WTC11 (cell line): ENCODE measurements at regions not wholly inside any gene's neighbourhood (a gene's known extent, or its start where the extent isn't known, plus 50 kb on each side); places are given as distances from the start of the nearest gene placed in this dataset.

ENCODE experiments used
- CBFB ChIP-seq: sonication (generic); formaldehyde crosslinking; IDR thresholded peaks from 2 replicates; pipeline ENCODE4 v1.8.1; 2022; ENCODE audit warnings: mild to moderate bottlenecking, low read depth, missing genetic modification reagents
- ESRRA ChIP-seq: sonication (generic); formaldehyde crosslinking; IDR thresholded peaks from 2 replicates; pipeline ENCODE4 v1.8.1; 2022; ENCODE audit warnings: mild to moderate bottlenecking, missing genetic modification reagents, borderline replicate concordance
- ETV6 ChIP-seq: sonication (generic); formaldehyde crosslinking; IDR thresholded peaks from 2 replicates; pipeline ENCODE4 v1.8.1; 2022; ENCODE audit warnings: mild to moderate bottlenecking, missing genetic modification reagents
- FOXJ3 ChIP-seq: sonication (generic); formaldehyde crosslinking; IDR thresholded peaks from 2 replicates; pipeline ENCODE4 v1.9.0; 2021; ENCODE audit warnings: missing genetic modification reagents, mild to moderate bottlenecking, borderline replicate concordance
- NFE2L1 ChIP-seq: sonication (generic); formaldehyde crosslinking; IDR thresholded peaks from 2 replicates; pipeline ENCODE4 v1.8.1; 2023; ENCODE audit warnings: missing genetic modification reagents
- NR2C2 ChIP-seq: sonication (generic); formaldehyde crosslinking; IDR thresholded peaks from 2 replicates; pipeline ENCODE4 v1.8.0; 2022; ENCODE audit warnings: mild to moderate bottlenecking, missing genetic modification reagents
- RELA ChIP-seq: sonication (generic); formaldehyde crosslinking; IDR thresholded peaks from 2 replicates; pipeline ENCODE4 v1.8.1; 2022; ENCODE audit warnings: missing genetic modification reagents, mild to moderate bottlenecking, borderline replicate concordance
- TF ChIP-seq, protein P1 (sequence below): fragments of 200-600 bp; IDR thresholded peaks from 2 replicates; pipeline ENCODE4 v1.8.0; 2022; ENCODE audit warnings: antibody characterized with exemption
- TF ChIP-seq, protein P2 (sequence below): fragments of 250-450 bp; sonication (Bioruptor Pico); IDR thresholded peaks from 2 replicates; pipeline ENCODE4 v1.9.0; 2021; ENCODE audit warnings: mild to moderate bottlenecking
- TF ChIP-seq, protein P3 (sequence below): sonication (generic); formaldehyde crosslinking; IDR thresholded peaks from 2 replicates; pipeline ENCODE4 v1.8.0; 2023; ENCODE audit warnings: mild to moderate bottlenecking, missing genetic modification reagents
- TF ChIP-seq, protein P4 (sequence below): fragments of 250-450 bp; sonication (Bioruptor Pico); IDR thresholded peaks from 2 replicates; pipeline ENCODE4 v1.8.0; 2021; ENCODE audit warnings: mild to moderate bottlenecking

DNA sequence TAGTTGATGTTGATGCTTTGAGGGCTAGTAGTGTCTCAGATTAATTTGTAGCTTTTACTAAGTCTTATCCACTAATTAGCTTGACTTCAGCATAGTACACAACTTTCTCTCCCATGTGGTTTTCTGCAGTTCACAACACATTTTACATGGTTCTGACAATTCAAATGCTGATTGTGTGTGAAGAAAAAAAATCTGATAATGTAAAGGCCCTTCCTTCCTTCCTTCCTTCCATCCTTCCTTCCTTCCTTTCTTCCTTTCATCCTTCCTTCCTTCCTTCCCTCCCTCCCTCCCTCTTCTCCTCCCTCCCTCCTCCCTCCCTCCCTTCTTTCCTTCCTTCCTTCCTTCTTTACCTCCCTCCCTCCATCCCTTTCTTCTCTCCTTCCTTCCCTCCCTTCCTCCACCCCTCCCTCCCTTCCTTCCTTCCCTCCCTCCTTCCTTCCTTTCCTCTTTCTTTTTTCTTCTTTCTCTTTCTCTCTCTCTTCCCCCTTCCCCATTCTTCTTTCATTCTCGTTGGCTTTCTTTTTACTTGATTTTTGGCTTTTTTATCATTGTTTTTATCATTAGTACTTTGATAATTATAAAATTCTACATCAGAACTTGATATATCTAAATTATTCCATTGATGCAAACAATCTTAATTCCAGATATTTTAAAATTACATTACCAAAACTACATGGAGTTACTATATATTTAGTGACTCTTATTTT, 1415.6 kb downstream of the LRFN5 start:
- TF ChIP-seq, protein P1, sequence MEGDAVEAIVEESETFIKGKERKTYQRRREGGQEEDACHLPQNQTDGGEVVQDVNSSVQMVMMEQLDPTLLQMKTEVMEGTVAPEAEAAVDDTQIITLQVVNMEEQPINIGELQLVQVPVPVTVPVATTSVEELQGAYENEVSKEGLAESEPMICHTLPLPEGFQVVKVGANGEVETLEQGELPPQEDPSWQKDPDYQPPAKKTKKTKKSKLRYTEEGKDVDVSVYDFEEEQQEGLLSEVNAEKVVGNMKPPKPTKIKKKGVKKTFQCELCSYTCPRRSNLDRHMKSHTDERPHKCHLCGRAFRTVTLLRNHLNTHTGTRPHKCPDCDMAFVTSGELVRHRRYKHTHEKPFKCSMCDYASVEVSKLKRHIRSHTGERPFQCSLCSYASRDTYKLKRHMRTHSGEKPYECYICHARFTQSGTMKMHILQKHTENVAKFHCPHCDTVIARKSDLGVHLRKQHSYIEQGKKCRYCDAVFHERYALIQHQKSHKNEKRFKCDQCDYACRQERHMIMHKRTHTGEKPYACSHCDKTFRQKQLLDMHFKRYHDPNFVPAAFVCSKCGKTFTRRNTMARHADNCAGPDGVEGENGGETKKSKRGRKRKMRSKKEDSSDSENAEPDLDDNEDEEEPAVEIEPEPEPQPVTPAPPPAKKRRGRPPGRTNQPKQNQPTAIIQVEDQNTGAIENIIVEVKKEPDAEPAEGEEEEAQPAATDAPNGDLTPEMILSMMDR: no peak
- TF ChIP-seq ETV6 (CRISPR knock-in tag) (no peak), RELA (CRISPR knock-in tag) (no peak), NR2C2 (CRISPR knock-in tag) (no peak), NFE2L1 (CRISPR knock-in tag) (no peak), FOXJ3 (CRISPR knock-in tag) (no peak), ESRRA (CRISPR knock-in tag) (no peak), CBFB (CRISPR knock-in tag) (no peak)
- TF ChIP-seq, protein P2, sequence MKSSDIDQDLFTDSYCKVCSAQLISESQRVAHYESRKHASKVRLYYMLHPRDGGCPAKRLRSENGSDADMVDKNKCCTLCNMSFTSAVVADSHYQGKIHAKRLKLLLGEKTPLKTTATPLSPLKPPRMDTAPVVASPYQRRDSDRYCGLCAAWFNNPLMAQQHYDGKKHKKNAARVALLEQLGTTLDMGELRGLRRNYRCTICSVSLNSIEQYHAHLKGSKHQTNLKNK (CRISPR knock-in tag): no peak
- TF ChIP-seq, protein P3, sequence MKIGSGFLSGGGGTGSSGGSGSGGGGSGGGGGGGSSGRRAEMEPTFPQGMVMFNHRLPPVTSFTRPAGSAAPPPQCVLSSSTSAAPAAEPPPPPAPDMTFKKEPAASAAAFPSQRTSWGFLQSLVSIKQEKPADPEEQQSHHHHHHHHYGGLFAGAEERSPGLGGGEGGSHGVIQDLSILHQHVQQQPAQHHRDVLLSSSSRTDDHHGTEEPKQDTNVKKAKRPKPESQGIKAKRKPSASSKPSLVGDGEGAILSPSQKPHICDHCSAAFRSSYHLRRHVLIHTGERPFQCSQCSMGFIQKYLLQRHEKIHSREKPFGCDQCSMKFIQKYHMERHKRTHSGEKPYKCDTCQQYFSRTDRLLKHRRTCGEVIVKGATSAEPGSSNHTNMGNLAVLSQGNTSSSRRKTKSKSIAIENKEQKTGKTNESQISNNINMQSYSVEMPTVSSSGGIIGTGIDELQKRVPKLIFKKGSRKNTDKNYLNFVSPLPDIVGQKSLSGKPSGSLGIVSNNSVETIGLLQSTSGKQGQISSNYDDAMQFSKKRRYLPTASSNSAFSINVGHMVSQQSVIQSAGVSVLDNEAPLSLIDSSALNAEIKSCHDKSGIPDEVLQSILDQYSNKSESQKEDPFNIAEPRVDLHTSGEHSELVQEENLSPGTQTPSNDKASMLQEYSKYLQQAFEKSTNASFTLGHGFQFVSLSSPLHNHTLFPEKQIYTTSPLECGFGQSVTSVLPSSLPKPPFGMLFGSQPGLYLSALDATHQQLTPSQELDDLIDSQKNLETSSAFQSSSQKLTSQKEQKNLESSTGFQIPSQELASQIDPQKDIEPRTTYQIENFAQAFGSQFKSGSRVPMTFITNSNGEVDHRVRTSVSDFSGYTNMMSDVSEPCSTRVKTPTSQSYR (CRISPR knock-in tag): no peak
- TF ChIP-seq, protein P4, sequence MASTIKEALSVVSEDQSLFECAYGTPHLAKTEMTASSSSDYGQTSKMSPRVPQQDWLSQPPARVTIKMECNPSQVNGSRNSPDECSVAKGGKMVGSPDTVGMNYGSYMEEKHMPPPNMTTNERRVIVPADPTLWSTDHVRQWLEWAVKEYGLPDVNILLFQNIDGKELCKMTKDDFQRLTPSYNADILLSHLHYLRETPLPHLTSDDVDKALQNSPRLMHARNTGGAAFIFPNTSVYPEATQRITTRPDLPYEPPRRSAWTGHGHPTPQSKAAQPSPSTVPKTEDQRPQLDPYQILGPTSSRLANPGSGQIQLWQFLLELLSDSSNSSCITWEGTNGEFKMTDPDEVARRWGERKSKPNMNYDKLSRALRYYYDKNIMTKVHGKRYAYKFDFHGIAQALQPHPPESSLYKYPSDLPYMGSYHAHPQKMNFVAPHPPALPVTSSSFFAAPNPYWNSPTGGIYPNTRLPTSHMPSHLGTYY (CRISPR knock-in tag): no peak
